Thymus (tissue), 11 donors: ENCODE measurements at regions not wholly inside any gene's neighbourhood (a gene's known extent, or its start where the extent isn't known, plus 50 kb on each side); places are given as distances from the start of the nearest gene placed in this dataset.

Source experiments
- DNase-seq, 9 donors: peaks; one replicate each; pipeline ENCODE4 v3.0.0-alpha.2; 2013; ENCODE audit warnings: low spot score in 9 of 9, low read depth in 6 of 9, missing footprints in 1 of 9
- H3K27ac ChIP-seq, 2 donors: one replicate each; pipeline ENCODE4 v1.5.1; 2013; ENCODE audit warnings: control low read depth in 1 of 2, low read depth in 1 of 2, low read length in 1 of 2, mild to moderate bottlenecking in 1 of 2, moderate library complexity in 1 of 2
- H3K27me3 ChIP-seq, 2 donors: one replicate each; pipeline ENCODE4 v1.5.1; 2013; ENCODE audit warnings: low read length in 1 of 2; ENCODE audit not compliant: control insufficient read depth in 2 of 2, insufficient read depth in 1 of 2
- H3K36me3 ChIP-seq, 2 donors: one replicate each; pipeline ENCODE4 v1.5.1; 2013; ENCODE audit warnings: low read length in 1 of 2, mild to moderate bottlenecking in 1 of 2, moderate library complexity in 1 of 2; ENCODE audit not compliant: control insufficient read depth in 2 of 2, insufficient read depth in 2 of 2
- H3K4me1 ChIP-seq, 2 donors: one replicate each; pipeline ENCODE4 v1.5.1; 2013; ENCODE audit warnings: low read length in 2 of 2; ENCODE audit not compliant: control insufficient read depth in 2 of 2, insufficient read depth in 2 of 2
- H3K4me3 ChIP-seq, 2 donors: one replicate each; pipeline ENCODE4 v1.5.1; 2013; ENCODE audit warnings: low read length in 2 of 2, control low read depth in 1 of 2, mild to moderate bottlenecking in 1 of 2
- H3K9me3 ChIP-seq, 2 donors: one replicate each; pipeline ENCODE4 v1.5.1; 2013; ENCODE audit warnings: low read length in 1 of 2, mild to moderate bottlenecking in 1 of 2; ENCODE audit not compliant: control insufficient read depth in 2 of 2, insufficient read depth in 1 of 2
- WGBS: extraction: QIAGEN DNeasy Blood & Tissue Kit; methylation state at CpG from one replicate; pipeline ENCODE4 v1.1.7; 2013; 5-methylcytosine and 5-hydroxymethylcytosine counted together
- donor health status: healthy.

GRCh38 chr3:83524901-83525300 is 1433.9 kb upstream of the CADM2 start:
- Histone ChIP-seq H3K27me3 (no peaks in the 10 kb centered on the region), H3K36me3 (no peaks in the 10 kb centered on the region), H3K4me1 (no peaks in the 10 kb centered on the region), H3K4me3 (no peak overlapping the region), H3K27ac (no peak overlapping the region), H3K9me3 (no peaks in the 10 kb centered on the region)
- WGBS, result 90% methylated on average over 5 of the region's 5 CpGs
- DNase-seq, result no peak

GRCh38 chr3:83559082-83559481 is 1399.7 kb upstream of the CADM2 start:
- H3K9me3 ChIP-seq, result peaks cover 0 to 13% of the 10 kb centered on the region in 2 donors
- DNase-seq, result no peak
- no peak overlapping the region for H3K27ac ChIP-seq
- no peaks in the 10 kb centered on the region for H3K27me3 ChIP-seq
- H3K4me3 ChIP-seq, result no peak overlapping the region
- H3K4me1 ChIP-seq, result no peaks in the 10 kb centered on the region
- no peaks in the 10 kb centered on the region for H3K36me3 ChIP-seq
- WGBS, result 86% methylated on average over 3 of the region's 3 CpGs

GRCh38 chr3:83567935-83568334 is 1390.9 kb upstream of the CADM2 start:
- no peaks in the 10 kb centered on the region for H3K9me3 ChIP-seq
- H3K4me1 ChIP-seq, result no peaks in the 10 kb centered on the region
- WGBS, result 46% methylated on average over 3 of the region's 3 CpGs
- no peaks in the 10 kb centered on the region for H3K36me3 ChIP-seq
- H3K4me3 ChIP-seq, result no peak overlapping the region
- H3K27ac ChIP-seq, result no peak overlapping the region
- no peaks in the 10 kb centered on the region for H3K27me3 ChIP-seq
- no peak for DNase-seq

- H3K27ac ChIP-seq, result no peak overlapping the region
- no peaks in the 10 kb centered on the region for H3K4me1 ChIP-seq
- H3K4me3 ChIP-seq, result no peak overlapping the region
- WGBS, result 82% methylated on average over 3 of the region's 3 CpGs
- H3K27me3 ChIP-seq, result no peaks in the 10 kb centered on the region
- no peak for DNase-seq
- no peaks in the 10 kb centered on the region for H3K36me3 ChIP-seq
- no peaks in the 10 kb centered on the region for H3K9me3 ChIP-seq
These were observed 1377.2 kb upstream of the CADM2 start for GRCh38 chr3:83581546-83581945.

GRCh38 chr3:83601704-83602103 is 1357.1 kb upstream of the CADM2 start:
- no peaks in the 10 kb centered on the region for H3K27me3 ChIP-seq
- DNase-seq, result no peak
- no peaks in the 10 kb centered on the region for H3K4me1 ChIP-seq
- no peaks in the 10 kb centered on the region for H3K36me3 ChIP-seq
- H3K27ac ChIP-seq, result no peak overlapping the region
- WGBS, result 57% methylated on average over 2 of the region's 2 CpGs
- no peaks in the 10 kb centered on the region for H3K9me3 ChIP-seq
- no peak overlapping the region for H3K4me3 ChIP-seq

GRCh38 chr3:83622526-83622925 is 1336.3 kb upstream of the CADM2 start:
- DNase-seq, result no peak
- Histone ChIP-seq H3K9me3 (no peaks in the 10 kb centered on the region), H3K4me1 (no peaks in the 10 kb centered on the region), H3K4me3 (no peak overlapping the region), H3K27me3 (no peaks in the 10 kb centered on the region), H3K27ac (no peak overlapping the region), H3K36me3 (no peaks in the 10 kb centered on the region)
- WGBS, result 92% methylated on average over 2 of the region's 2 CpGs

GRCh38 chr3:83625261-83625660 is 1333.5 kb upstream of the CADM2 start:
- H3K36me3 ChIP-seq, result no peaks in the 10 kb centered on the region
- 56% methylated on average over 1 of the region's 1 CpG for WGBS
- H3K27ac ChIP-seq, result no peak overlapping the region
- no peaks in the 10 kb centered on the region for H3K9me3 ChIP-seq
- no peak overlapping the region for H3K4me3 ChIP-seq
- no peak for DNase-seq
- no peaks in the 10 kb centered on the region for H3K27me3 ChIP-seq
- H3K4me1 ChIP-seq, result no peaks in the 10 kb centered on the region

- no peak overlapping the region for H3K27ac ChIP-seq
- WGBS, result 100% methylated on average over 1 of the region's 1 CpG
- no peak overlapping the region for H3K4me3 ChIP-seq
- no peaks in the 10 kb centered on the region for H3K36me3 ChIP-seq
- H3K9me3 ChIP-seq, result no peaks in the 10 kb centered on the region
- no peaks in the 10 kb centered on the region for H3K4me1 ChIP-seq
- no peaks in the 10 kb centered on the region for H3K27me3 ChIP-seq
- DNase-seq, result no peak
These were observed 1330.3 kb upstream of the CADM2 start for GRCh38 chr3:83628471-83628870.

- Histone ChIP-seq H3K27me3 (no peaks in the 10 kb centered on the region), H3K9me3 (peaks cover 0 to 10% of the 10 kb centered on the region in 2 donors), H3K4me3 (no peak overlapping the region), H3K4me1 (no peaks in the 10 kb centered on the region), H3K36me3 (no peaks in the 10 kb centered on the region), H3K27ac (no peak overlapping the region)
- no peak for DNase-seq
These were observed 1326.3 kb upstream of the CADM2 start for GRCh38 chr3:83632526-83632925.

GRCh38 chr3:83633758-83634157 is 1325.0 kb upstream of the CADM2 start:
- Histone ChIP-seq H3K4me3 (no peak overlapping the region), H3K27me3 (no peaks in the 10 kb centered on the region), H3K27ac (no peak overlapping the region), H3K9me3 (peaks cover 0 to 10% of the 10 kb centered on the region in 2 donors), H3K36me3 (no peaks in the 10 kb centered on the region), H3K4me1 (no peaks in the 10 kb centered on the region)
- no peak for DNase-seq
- WGBS, result 87% methylated on average over 10 of the region's 10 CpGs
